Stomach (tissue), 8 donors: ENCODE measurements at regions not wholly inside any gene's neighbourhood (a gene's known extent, or its start where the extent isn't known, plus 50 kb on each side); places are given as distances from the start of the nearest gene placed in this dataset.

ENCODE experiments used
- DNase-seq, 2 donors: peaks; one replicate each; pipeline versions ENCODE4 v3.0.0 to v3.0.0-alpha.2; 2013 to 2019
- H3K27ac ChIP-seq, 5 donors: fragments of 200-600 bp in 4 of 5; sonication (generic) in 4 of 5; one replicate each; pipeline ENCODE4 v1.5.1; 2013 to 2019; ENCODE audit warnings: mild to moderate bottlenecking in 1 of 5, moderate library complexity in 1 of 5
- H3K27me3 ChIP-seq, 3 donors: fragments of 200-600 bp; sonication (generic); one replicate each; pipeline ENCODE4 v1.5.1; 2017 to 2019; ENCODE audit warnings: mixed run types in 1 of 3
- H3K36me3 ChIP-seq, 4 donors: fragments of 200-600 bp; sonication (generic); 1 replicate in 3 of 4; 2 replicates in 1 of 4; pipeline ENCODE4 v1.5.1; 2016 to 2019
- H3K4me1 ChIP-seq, 4 donors: fragments of 200-600 bp; sonication (generic); one replicate each; pipeline ENCODE4 v1.5.1; 2016 to 2019
- H3K4me3 ChIP-seq, 4 donors: fragments of 200-600 bp; sonication (generic) in 3 of 4; one replicate each; pipeline ENCODE4 v1.5.1; 2016 to 2019; ENCODE audit warnings: mild to moderate bottlenecking in 1 of 4
- H3K9me3 ChIP-seq, 4 donors: fragments of 200-600 bp; sonication (generic); one replicate each; pipeline ENCODE4 v1.5.1; 2016 to 2019
- CTCF ChIP-seq, 7 experiments: fragments of 450-650 bp in 4 of 7; fragments of 200-600 bp in 3 of 7; sonication (generic) in 3 of 7; IDR thresholded peaks; one replicate each; pipeline ENCODE4 v1.5.1; 2016 to 2019; ENCODE audit warnings: antibody characterized with exemption in 7 of 7, control low read depth in 2 of 7, mild to moderate bottlenecking in 1 of 7
- EP300 ChIP-seq: sonication (generic); formaldehyde crosslinking; IDR thresholded peaks from one replicate; pipeline ENCODE4 v1.6.1; 2017; ENCODE audit warnings: antibody characterized with exemption
- POLR2A ChIP-seq, 4 donors: fragments of 450-650 bp; IDR thresholded peaks; one replicate each; pipeline ENCODE4 v1.6.1; 2016; ENCODE audit warnings: antibody characterized with exemption in 4 of 4, control low read depth in 2 of 4, mild to moderate bottlenecking in 1 of 4, moderate library complexity in 1 of 4
- POLR2AphosphoS5 ChIP-seq, 3 donors: sonication (generic); formaldehyde crosslinking; IDR thresholded peaks; one replicate each; pipeline ENCODE4 v1.6.1; 2016; ENCODE audit warnings: antibody characterized with exemption in 3 of 3
- WGBS, 5 donors: extraction: QIAGEN DNeasy Blood & Tissue Kit in 3 of 5; methylation state at CpG; one replicate each; pipeline versions ENCODE4 v1.1.5 to v1.1.7; 2013 to 2018; 5-methylcytosine and 5-hydroxymethylcytosine counted together
- intact Hi-C: fragments of 100-400 bp; cut with DNase I; formaldehyde crosslinking; loops from one replicate; pipeline ENCODE4 v1.15.1; 2023; ENCODE audit warnings: low total_unique reads
- donor health status: healthy with polysubstance abuse.
- donor health status: Bipolar disorder and iron deficiency.
- donor health status: healthy.

GRCh38 chr6:137426007-137426689 lies 68.0 kb downstream of the OLIG3 start:
- H3K27me3 ChIP-seq: no peaks in the 10 kb centered on the region
- intact Hi-C loops: no loop called here
- H3K9me3 ChIP-seq: no peaks in the 10 kb centered on the region
- DNase-seq: no peak
- TF ChIP-seq POLR2AphosphoS5 (IDR thresholded peaks at IDR 0.05) (no peak), POLR2A (IDR thresholded peaks at IDR 0.05) (no peak), CTCF (IDR thresholded peaks at IDR 0.05) (no peak), EP300 (no peak)
- H3K4me3 ChIP-seq: no peak overlapping the region
- H3K4me1 ChIP-seq: no peaks in the 10 kb centered on the region
- WGBS, 5 donors: 51 to 77% (median 73%) methylated on average over 2 of the region's 2 CpGs
- H3K36me3 ChIP-seq: no peaks in the 10 kb centered on the region
- H3K27ac ChIP-seq: no peak overlapping the region

GRCh38 chr6:137424251-137424650 lies 69.9 kb downstream of the OLIG3 start:
- 46 to 66% (median 51%) methylated on average over 3 of the region's 3 CpGs for WGBS, 5 donors
- H3K9me3 ChIP-seq: no peaks in the 10 kb centered on the region
- H3K36me3 ChIP-seq: no peaks in the 10 kb centered on the region
- H3K27ac ChIP-seq: no peak overlapping the region
- no peak for DNase-seq
- TF ChIP-seq POLR2AphosphoS5 (IDR thresholded peaks at IDR 0.05): no peak
- TF ChIP-seq CTCF (IDR thresholded peaks at IDR 0.05): no peak
- TF ChIP-seq POLR2A (IDR thresholded peaks at IDR 0.05): no peak
- TF ChIP-seq EP300: no peak
- H3K27me3 ChIP-seq: no peaks in the 10 kb centered on the region
- no peak overlapping the region for H3K4me3 ChIP-seq
- intact Hi-C loops: no loop called here
- no peaks in the 10 kb centered on the region for H3K4me1 ChIP-seq

GRCh38 chr6:137423451-137424168 lies 70.6 kb downstream of the OLIG3 start:
- Histone ChIP-seq H3K4me3 (no peak overlapping the region), H3K4me1 (no peaks in the 10 kb centered on the region), H3K36me3 (no peaks in the 10 kb centered on the region), H3K9me3 (no peaks in the 10 kb centered on the region), H3K27me3 (no peaks in the 10 kb centered on the region), H3K27ac (no peak overlapping the region)
- DNase-seq: no peak
- 69 to 86% (median 76%) methylated on average over 3 of the region's 3 CpGs for whole genome bisulfite sequencing, 5 donors
- TF ChIP-seq POLR2AphosphoS5 (IDR thresholded peaks at IDR 0.05): no peak
- no peak for TF ChIP-seq POLR2A (IDR thresholded peaks at IDR 0.05)
- no peak for TF ChIP-seq EP300
- TF ChIP-seq CTCF (IDR thresholded peaks at IDR 0.05): no peak
- intact Hi-C loops: no loop called here

- H3K9me3 ChIP-seq: no peaks in the 10 kb centered on the region
- no peak overlapping the region for H3K4me3 ChIP-seq
- peaks cover 0 to 16% (median 4%) of the 10 kb centered on the region in 4 donors for H3K4me1 ChIP-seq
- intact Hi-C loops: no loop called here
- WGBS, 5 donors: 71 to 84% (median 81%) methylated on average over 2 of the region's 2 CpGs
- no peak overlapping the region for H3K27ac ChIP-seq
- TF ChIP-seq POLR2A (IDR thresholded peaks at IDR 0.05) (no peak), CTCF (IDR thresholded peaks at IDR 0.05) (no peak), EP300 (no peak), POLR2AphosphoS5 (IDR thresholded peaks at IDR 0.05) (no peak)
- no peaks in the 10 kb centered on the region for H3K27me3 ChIP-seq
- no peak for DNase-seq
- no peaks in the 10 kb centered on the region for H3K36me3 ChIP-seq
These were observed 76.8 kb downstream of the OLIG3 start for GRCh38 chr6:137417396-137417795.
